Hypothalamus (tissue), 51 donors: ENCODE measurements at regions not wholly inside any gene's neighbourhood (a gene's known extent, or its start where the extent isn't known, plus 50 kb on each side); places are given as distances from the start of the nearest gene placed in this dataset.
A peak's percentile ranks its signal among the peaks of the same experiment; 100 is the strongest.

Source experiments
- DNase-seq, 51 donors: peaks; one replicate each; lab custom pipeline; 2025; lab: John Stamatoyannopoulos, UW

GRCh38 chr10:117905404-117905803, 141.3 kb downstream of the RAB11FIP2 start:
- DNase-seq = no peak

- DNase-seq = no peak
Observed at GRCh38 chr10:117911684-117912083, 135.1 kb downstream of the RAB11FIP2 start.

GRCh38 chr10:117914334-117914733, 132.4 kb downstream of the RAB11FIP2 start:
- no peak for DNase-seq

GRCh38 chr10:117920956-117921355, 125.8 kb downstream of the RAB11FIP2 start:
- DNase-seq = no peak

- no peak for DNase-seq
Observed at GRCh38 chr10:117921421-117921820, 125.3 kb downstream of the RAB11FIP2 start.

GRCh38 chr10:117924820-117925219, 121.9 kb downstream of the RAB11FIP2 start:
- DNase-seq = no peak

GRCh38 chr10:117925369-117925768, 121.4 kb downstream of the RAB11FIP2 start:
- DNase-seq = no peak

GRCh38 chr10:117926491-117926890, 120.2 kb downstream of the RAB11FIP2 start:
- DNase-seq = no peak

- DNase-seq = no peak
Observed at GRCh38 chr10:117927332-117927731, 119.4 kb downstream of the RAB11FIP2 start.

- no peak for DNase-seq
Observed at GRCh38 chr10:117927871-117928270, 118.9 kb downstream of the RAB11FIP2 start.

- no peak for DNase-seq
Observed at GRCh38 chr10:117928281-117928680, 118.5 kb downstream of the RAB11FIP2 start.

- DNase-seq = no peak
Observed at GRCh38 chr10:117928741-117929140, 118.0 kb downstream of the RAB11FIP2 start.

GRCh38 chr10:117929327-117930067, 117.2 kb downstream of the RAB11FIP2 start:
- DNase-seq = no peak

- no peak for DNase-seq
Observed at GRCh38 chr10:117931078-117931477, 115.7 kb downstream of the RAB11FIP2 start.

- DNase-seq = no peak
Observed at GRCh38 chr10:117933036-117933435, 113.7 kb downstream of the RAB11FIP2 start.

GRCh38 chr10:117934477-117934876, 112.3 kb downstream of the RAB11FIP2 start:
- no peak for DNase-seq

- peak in 1 of 51 donors; percentile 9 for DNase-seq
Observed at GRCh38 chr10:117936141-117936540, 110.6 kb downstream of the RAB11FIP2 start.

GRCh38 chr10:117936566-117936965, 110.2 kb downstream of the RAB11FIP2 start:
- no peak for DNase-seq

- no peak for DNase-seq
Observed at GRCh38 chr10:117936976-117937375, 109.8 kb downstream of the RAB11FIP2 start.

- no peak for DNase-seq
Observed at GRCh38 chr10:117938104-117938503, 108.6 kb downstream of the RAB11FIP2 start.

- DNase-seq = no peak
Observed at GRCh38 chr10:117942226-117942625, 104.5 kb downstream of the RAB11FIP2 start.

- no peak for DNase-seq
Observed at GRCh38 chr10:117944676-117945447, 101.9 kb downstream of the RAB11FIP2 start.
